Hepatocyte (in vitro differentiated cells): ENCODE measurements at regions not wholly inside any gene's neighbourhood (a gene's known extent, or its start where the extent isn't known, plus 50 kb on each side); places are given as distances from the start of the nearest gene placed in this dataset.

Experiments
- DNase-seq: peaks from one replicate; pipeline ENCODE4 v3.0.0-alpha.2; 2016; ENCODE audit warnings: low spot score
- H2AFZ ChIP-seq: fragments of 200-600 bp; sonication (generic); 2 replicates; pipeline ENCODE4 v1.6.0; 2016; ENCODE audit warnings: antibody characterized with exemption, mild to moderate bottlenecking
- H3K27ac ChIP-seq: fragments of 200-600 bp; sonication (generic); 2 replicates; pipeline ENCODE4 v1.5.1; 2016; ENCODE audit warnings: mild to moderate bottlenecking
- H3K27me3 ChIP-seq: fragments of 200-600 bp; sonication (generic); 2 replicates; pipeline ENCODE4 v1.6.1; 2016
- H3K36me3 ChIP-seq: fragments of 200-600 bp; sonication (generic); replicated peaks from 2 replicates; pipeline ENCODE4 v1.5.1; 2016; ENCODE audit warnings: low read depth; ENCODE audit not compliant: insufficient read depth
- H3K4me1 ChIP-seq: fragments of 200-600 bp; sonication (generic); 2 replicates; pipeline ENCODE4 v1.5.1; 2016; ENCODE audit warnings: mild to moderate bottlenecking, moderate library complexity; ENCODE audit not compliant: insufficient read depth
- H3K4me2 ChIP-seq: fragments of 200-600 bp; sonication (generic); 2 replicates; pipeline ENCODE4 v1.6.0; 2016
- H3K4me3 ChIP-seq: fragments of 200-600 bp; sonication (generic); 2 replicates; pipeline ENCODE4 v1.5.1; 2016; ENCODE audit warnings: mild to moderate bottlenecking
- H3K79me2 ChIP-seq: fragments of 200-600 bp; sonication (generic); 2 replicates; pipeline ENCODE4 v1.6.0; 2017; ENCODE audit warnings: mild to moderate bottlenecking
- H3K9me2 ChIP-seq: fragments of 200-600 bp; sonication (generic); replicated peaks from 2 replicates; pipeline ENCODE4 v1.6.0; 2017; ENCODE audit warnings: mild to moderate bottlenecking; ENCODE audit not compliant: insufficient read depth
- H3K9me3 ChIP-seq: fragments of 200-600 bp; sonication (generic); 2 replicates; pipeline ENCODE4 v1.5.1; 2016; ENCODE audit warnings: low read depth, mild to moderate bottlenecking
- H4K20me1 ChIP-seq: fragments of 200-600 bp; sonication (generic); 2 replicates; pipeline ENCODE4 v1.6.0; 2016; ENCODE audit warnings: mild to moderate bottlenecking; ENCODE audit not compliant: insufficient read depth, poor library complexity, severe bottlenecking
- CTCF ChIP-seq: fragments of 200-600 bp; sonication (generic); IDR thresholded peaks from 2 replicates; pipeline ENCODE4 v1.5.1; 2016; ENCODE audit warnings: antibody characterized with exemption, mild to moderate bottlenecking; ENCODE audit not compliant: poor library complexity
- EZH2 ChIP-seq: fragments of 200-600 bp; sonication (generic); IDR thresholded peaks from 2 replicates; pipeline ENCODE4 v1.6.1; 2016; ENCODE audit warnings: antibody characterized with exemption, mild to moderate bottlenecking, borderline replicate concordance
- EZH2phosphoT487 ChIP-seq: fragments of 200-600 bp; sonication (generic); IDR thresholded peaks from one replicate; pipeline ENCODE4 v1.6.1; 2018; ENCODE audit warnings: antibody characterized with exemption, mild to moderate bottlenecking, low read depth, moderate library complexity; ENCODE audit not compliant: unreplicated experiment, severe bottlenecking
- WGBS: methylation state at CpG from one replicate; pipeline ENCODE4 v1.1.6; 2016; ENCODE audit warnings: low lambda C conversion rate; ENCODE audit errors: missing lambda C conversion rate; 5-methylcytosine and 5-hydroxymethylcytosine counted together

- no peak for DNase-seq
- Histone ChIP-seq H3K4me1 (no peaks in the 10 kb centered on the region), H3K4me3 (no peak overlapping the region), H4K20me1 (no peaks in the 10 kb centered on the region), H3K79me2 (no peaks in the 10 kb centered on the region), H3K27me3 (no peaks in the 10 kb centered on the region), H3K36me3 (no peaks in the 10 kb centered on the region), H3K4me2 (no peak overlapping the region), H3K9me2 (no peaks in the 10 kb centered on the region), H3K27ac (no peak overlapping the region), H3K9me3 (no peaks in the 10 kb centered on the region), H2AFZ (no peak overlapping the region)
- no peak for TF ChIP-seq CTCF
- TF ChIP-seq EZH2: no peak
- no peak for TF ChIP-seq EZH2phosphoT487
- 88% methylated on average over 3 of the region's 3 CpGs for WGBS
Observed at GRCh38 chrX:94424456-94424855, 750.5 kb downstream of the FAM133A start.

- Histone ChIP-seq H3K79me2 (no peaks in the 10 kb centered on the region), H3K9me3 (no peaks in the 10 kb centered on the region), H3K4me2 (no peak overlapping the region), H2AFZ (no peak overlapping the region), H4K20me1 (no peaks in the 10 kb centered on the region), H3K36me3 (no peaks in the 10 kb centered on the region), H3K27me3 (no peaks in the 10 kb centered on the region), H3K9me2 (no peaks in the 10 kb centered on the region), H3K4me1 (no peaks in the 10 kb centered on the region), H3K4me3 (no peak overlapping the region), H3K27ac (no peak overlapping the region)
- WGBS: 89% methylated on average over 1 of the region's 1 CpG
- TF ChIP-seq CTCF (no peak), EZH2phosphoT487 (no peak), EZH2 (no peak)
- no peak for DNase-seq
Observed at GRCh38 chrX:94430091-94430490, 756.1 kb downstream of the FAM133A start.

- Histone ChIP-seq H3K79me2 (no peaks in the 10 kb centered on the region), H3K36me3 (no peaks in the 10 kb centered on the region), H3K9me2 (no peaks in the 10 kb centered on the region), H3K27me3 (no peaks in the 10 kb centered on the region), H3K4me1 (no peaks in the 10 kb centered on the region), H3K4me3 (no peak overlapping the region), H3K9me3 (no peaks in the 10 kb centered on the region), H4K20me1 (no peaks in the 10 kb centered on the region), H3K27ac (no peak overlapping the region), H2AFZ (no peak overlapping the region), H3K4me2 (no peak overlapping the region)
- DNase-seq: no peak
- TF ChIP-seq EZH2phosphoT487 (no peak), CTCF (no peak), EZH2 (no peak)
- 38% methylated on average over 4 of the region's 4 CpGs for WGBS
Observed at GRCh38 chrX:94435799-94436198, 761.8 kb downstream of the FAM133A start.

- Histone ChIP-seq H3K9me2 (no peaks in the 10 kb centered on the region), H3K36me3 (no peaks in the 10 kb centered on the region), H3K27ac (no peak overlapping the region), H3K4me2 (no peak overlapping the region), H4K20me1 (no peaks in the 10 kb centered on the region), H3K4me1 (no peaks in the 10 kb centered on the region), H3K9me3 (no peaks in the 10 kb centered on the region), H2AFZ (no peak overlapping the region), H3K4me3 (no peak overlapping the region), H3K27me3 (no peaks in the 10 kb centered on the region), H3K79me2 (no peaks in the 10 kb centered on the region)
- WGBS: 14% methylated on average over 3 of the region's 3 CpGs
- no peak for DNase-seq
- TF ChIP-seq EZH2 (no peak), CTCF (no peak), EZH2phosphoT487 (no peak)
Observed at GRCh38 chrX:94454159-94454558, 780.2 kb downstream of the FAM133A start.
